IMR-90 (cell line): ENCODE measurements at regions not wholly inside any gene's neighbourhood (a gene's known extent, or its start where the extent isn't known, plus 50 kb on each side); places are given as distances from the start of the nearest gene placed in this dataset.

ENCODE experiments used
- ATAC-seq: fragments of 200-7000 bp; cut with Tn5 transposase; 2 replicates; pipeline ENCODE4 v1.9.1; 2020; ENCODE audit warnings: low read depth, mild to moderate bottlenecking, moderate library complexity
- BruUV-seq: library from RNA; stranded (reverse); fragments of 400-500 nt; replicated peaks from 2 replicates; lab custom pipeline; 2021; lab: Mats Ljungman, UMichigan
- CTCF ChIA-PET: fragments of 300-600 bp; formaldehyde crosslinking; extraction: SDS; loops from one replicate; lab custom pipeline; 2021; ENCODE audit warnings: antibody characterized with exemption; lab: Yijun Ruan, JAX
- POLR2A ChIA-PET: fragments of 300-600 bp; sonication (Branson Sonifier 250); formaldehyde crosslinking; loops from one replicate; lab custom pipeline; 2022; ENCODE audit warnings: antibody characterized with exemption; ENCODE audit not compliant: unreplicated experiment; lab: Charles Lee
- DNase-seq: peaks from one replicate; pipeline ENCODE4 v3.0.0; 2013
- H2AFZ ChIP-seq: replicated peaks from 2 replicates; pipeline ENCODE3; 2013; ENCODE audit warnings: low read length, mild to moderate bottlenecking; ENCODE audit not compliant: poor library complexity
- H2AK5ac ChIP-seq: 2 replicates; pipeline ENCODE4 v1.6.1; 2013; ENCODE audit warnings: low read depth, low read length, inconsistent platforms
- H2AK9ac ChIP-seq: replicated peaks from 2 replicates; pipeline ENCODE3; 2013; ENCODE audit warnings: mild to moderate bottlenecking, low read depth, low read length, moderate library complexity; ENCODE audit not compliant: poor library complexity
- H2BK120ac ChIP-seq: 2 replicates; pipeline ENCODE4 v1.6.1; 2013; ENCODE audit warnings: low read depth, low read length, inconsistent platforms
- H2BK15ac ChIP-seq: 3 replicates; pipeline ENCODE4 v1.6.1; 2013; ENCODE audit warnings: low read depth, low read length, inconsistent platforms
- H2BK20ac ChIP-seq: 2 replicates; pipeline ENCODE4 v1.6.1; 2013; ENCODE audit warnings: low read depth, mild to moderate bottlenecking, inconsistent platforms, low read length, moderate library complexity
- H2BK5ac ChIP-seq: 2 replicates; pipeline ENCODE4 v1.6.1; 2013; ENCODE audit warnings: mild to moderate bottlenecking, low read depth, low read length, inconsistent platforms; ENCODE audit not compliant: poor library complexity, severe bottlenecking
- H3K14ac ChIP-seq: replicated peaks from 2 replicates; pipeline ENCODE4 v1.6.1; 2013; ENCODE audit warnings: low read depth, low read length, inconsistent platforms
- H3K18ac ChIP-seq: 2 replicates; pipeline ENCODE4 v1.6.1; 2013; ENCODE audit warnings: low read depth, low read length, control low read depth
- H3K23ac ChIP-seq: 2 replicates; pipeline ENCODE4 v1.6.1; 2013; ENCODE audit warnings: low read depth, low read length, inconsistent platforms
- H3K27ac ChIP-seq: 2 replicates; pipeline ENCODE4 v1.5.1; 2013; ENCODE audit warnings: mild to moderate bottlenecking, control low read depth, low read length; ENCODE audit not compliant: insufficient read depth
- H3K27me3 ChIP-seq: 2 replicates; pipeline ENCODE4 v1.6.1; 2013; ENCODE audit warnings: low read length; ENCODE audit not compliant: control insufficient read depth, insufficient read depth
- H3K36me3 ChIP-seq: 2 replicates; pipeline ENCODE4 v1.6.1; 2013; ENCODE audit warnings: low read length, mixed read lengths; ENCODE audit not compliant: control insufficient read depth, insufficient read depth
- H3K4ac ChIP-seq: 2 replicates; pipeline ENCODE4 v1.6.1; 2013; ENCODE audit warnings: low read depth, low read length, inconsistent platforms
- H3K4me1 ChIP-seq: 2 replicates; pipeline ENCODE4 v1.6.1; 2013; ENCODE audit warnings: low read length, mixed read lengths; ENCODE audit not compliant: control insufficient read depth, insufficient read depth
- H3K4me2 ChIP-seq: 2 replicates; pipeline ENCODE4 v1.6.1; 2013; ENCODE audit warnings: low read depth, mild to moderate bottlenecking, control low read depth, low read length, moderate library complexity
- H3K4me3 ChIP-seq: 2 replicates; pipeline ENCODE4 v1.5.1; 2013; ENCODE audit warnings: low read depth, mild to moderate bottlenecking, control low read depth, low read length, moderate library complexity; ENCODE audit not compliant: insufficient read depth
- H3K56ac ChIP-seq: 2 replicates; pipeline ENCODE4 v1.6.1; 2013; ENCODE audit warnings: low read length, inconsistent platforms; ENCODE audit not compliant: insufficient read depth; ENCODE audit errors: extremely low read depth
- H3K79me1 ChIP-seq, 2 experiments: 2 replicates each; pipeline ENCODE4 v1.6.1; 2013; ENCODE audit warnings: low read length in 2 of 2, inconsistent platforms in 1 of 2, low read depth in 1 of 2
- H3K9ac ChIP-seq: 2 replicates; pipeline ENCODE4 v1.6.1; 2013; ENCODE audit warnings: low read depth, low read length, control low read depth
- H3K9me1 ChIP-seq: 2 replicates; pipeline ENCODE4 v1.6.1; 2013; ENCODE audit warnings: low read length, inconsistent platforms; ENCODE audit not compliant: insufficient read depth
- H3K9me3 ChIP-seq: 2 replicates; pipeline ENCODE4 v1.6.1; 2013; ENCODE audit warnings: low read length; ENCODE audit not compliant: control insufficient read depth, insufficient read depth
- H4K20me1 ChIP-seq: 2 replicates; pipeline ENCODE4 v1.6.1; 2013; ENCODE audit warnings: low read length, inconsistent platforms; ENCODE audit not compliant: insufficient read depth
- H4K5ac ChIP-seq: 2 replicates; pipeline ENCODE4 v1.6.1; 2013; ENCODE audit warnings: mild to moderate bottlenecking, low read depth, low read length, control low read depth
- H4K8ac ChIP-seq, 2 experiments: 2 replicates each; pipeline ENCODE4 v1.6.1; 2013; ENCODE audit warnings: low read depth in 2 of 2, low read length in 2 of 2, control low read depth in 1 of 2, inconsistent platforms in 1 of 2
- H4K91ac ChIP-seq: 2 replicates; pipeline ENCODE4 v1.6.1; 2013; ENCODE audit warnings: low read depth, low read length, inconsistent platforms; ENCODE audit not compliant: insufficient read depth
- BHLHE40 ChIP-seq: fragments of 150-350 bp; IDR thresholded peaks from 2 replicates; pipeline ENCODE4 v1.6.1; 2016; ENCODE audit warnings: mild to moderate bottlenecking, low read depth, low read length
- CEBPB ChIP-seq: IDR thresholded peaks from 2 replicates; pipeline ENCODE4 v1.6.1; 2012; ENCODE audit warnings: low read depth, low read length, improper control_type of control experiment
- ELK1 ChIP-seq: fragments of 150-350 bp; IDR thresholded peaks from 2 replicates; pipeline ENCODE4 v1.6.1; 2016; ENCODE audit warnings: low read depth, mild to moderate bottlenecking, low read length, moderate library complexity, borderline replicate concordance
- FOS ChIP-seq: fragments of 150-350 bp; IDR thresholded peaks from 2 replicates; pipeline ENCODE4 v1.6.1; 2016; ENCODE audit warnings: low read depth, low read length
- MAFK ChIP-seq: IDR thresholded peaks from 2 replicates; pipeline ENCODE4 v1.6.1; 2012; ENCODE audit warnings: low read depth, low read length, improper control_type of control experiment
- MAZ ChIP-seq: IDR thresholded peaks from 2 replicates; pipeline ENCODE4 v1.6.1; 2012; ENCODE audit warnings: low read depth, mild to moderate bottlenecking, low read length, improper control_type of control experiment, moderate library complexity, borderline replicate concordance
- NFE2L2 ChIP-seq: fragments of 150-350 bp; IDR thresholded peaks from 2 replicates; pipeline ENCODE4 v1.6.1; 2016; ENCODE audit warnings: low read depth, mild to moderate bottlenecking, low read length
- POLR2A ChIP-seq: IDR thresholded peaks from 2 replicates; pipeline ENCODE4 v1.6.1; 2012; ENCODE audit warnings: mild to moderate bottlenecking, low read depth, low read length
- RAD21 ChIP-seq: IDR thresholded peaks from 2 replicates; pipeline ENCODE4 v1.6.1; 2012; ENCODE audit warnings: low read length, improper control_type of control experiment
- RCOR1 ChIP-seq: IDR thresholded peaks from 2 replicates; pipeline ENCODE4 v1.6.1; 2012; ENCODE audit warnings: mild to moderate bottlenecking, low read length, improper control_type of control experiment; ENCODE audit not compliant: insufficient replicate concordance
- RFX5 ChIP-seq: IDR thresholded peaks from 2 replicates; pipeline ENCODE4 v1.8.0; 2012; ENCODE audit warnings: low read depth, mild to moderate bottlenecking, low read length, moderate library complexity
- SMC3 ChIP-seq: fragments of 150-350 bp; IDR thresholded peaks from 2 replicates; pipeline ENCODE4 v1.6.1; 2016; ENCODE audit warnings: low read depth, mild to moderate bottlenecking, antibody characterized with exemption, low read length, moderate library complexity
- WGBS, 2 experiments: methylation state at CpG; one replicate each; pipeline versions ENCODE4 v1.1.5 to v1.1.7; 2013; ENCODE audit warnings: missing lambda C conversion rate in 2 of 2; ENCODE audit not compliant: insufficient read length in 1 of 2; ENCODE audit errors: extremely low coverage in 2 of 2; 5-methylcytosine and 5-hydroxymethylcytosine counted together
- dilution Hi-C: fragments of 300-500 bp; cut with HindIII; formaldehyde crosslinking; loops from one replicate; pipeline ENCODE4 v1.14.3; 2018; ENCODE audit warnings: low sequenced_read_pairs; ENCODE audit not compliant: unreplicated experiment
- in situ Hi-C: fragments of 300-500 bp; cut with MboI; formaldehyde crosslinking; loops from 3 replicates; pipeline ENCODE4 v1.14.3; 2019; ENCODE audit warnings: low sequenced_read_pairs, inconsistent platforms, mixed read lengths
- intact Hi-C: fragments of 100-400 bp; cut with micrococcal nuclease; formaldehyde crosslinking; loops from 2 replicates; pipeline ENCODE4 v1.10.0; 2022
- TF ChIP-seq, protein P1 (sequence below): fragments of 150-350 bp; IDR thresholded peaks from 2 replicates; pipeline ENCODE4 v1.6.1; 2017; ENCODE audit warnings: mild to moderate bottlenecking, antibody characterized with exemption, low read length, low read depth

GRCh38 chr11:70710601-70711000 lies 312.3 kb downstream of the CTTN start:
- Histone ChIP-seq H3K9me1 (no peaks in the 10 kb centered on the region), H4K91ac (no peak overlapping the region), H3K23ac (no peak overlapping the region), H4K20me1 (peaks cover 4% of the 10 kb centered on the region; the same call in 1 of the 2 replicates), H3K4me1 (no peaks in the 10 kb centered on the region), H3K18ac (no peak overlapping the region), H2AK5ac (no peak overlapping the region), H3K9me3 (no peaks in the 10 kb centered on the region; the same call in 1 of the 2 replicates), H3K9ac (no peak overlapping the region), H2BK120ac (no peak overlapping the region), H2AFZ (no peak overlapping the region), H3K4me3 (no peak overlapping the region), H2BK15ac (no peak overlapping the region), H3K79me1 (no peaks in the 10 kb centered on the region), H3K27me3 (peaks cover 4% of the 10 kb centered on the region; the same call in 1 of the 2 replicates), H4K5ac (no peak overlapping the region), H4K8ac (no peak overlapping the region), H3K4ac (no peak overlapping the region), H2BK5ac (no peak overlapping the region), H3K4me2 (no peak overlapping the region), H3K27ac (no peak overlapping the region), H3K56ac (no peak overlapping the region), H2BK20ac (no peak overlapping the region), H3K36me3 (no peaks in the 10 kb centered on the region), H3K14ac (no peak overlapping the region), H2AK9ac (no peak overlapping the region)
- CTCF ChIA-PET: no interaction called here
- in situ Hi-C loops: no loop called here
- POLR2A ChIA-PET: interaction anchor here (0.6 kb wide), 1 partner anchor 20 kb away, joined by 3 read pairs; no protein-coding TSS in a partner anchor
- no CpG with 5 or more reads among the region's 9 CpGs for WGBS, 2 experiments
- dilution Hi-C loops: no loop called here
- TF ChIP-seq RCOR1: no peak
- no peak for TF ChIP-seq BHLHE40
- TF ChIP-seq MAFK: no peak
- no peak for TF ChIP-seq NFE2L2
- no peak for TF ChIP-seq RAD21
- TF ChIP-seq CEBPB: no peak
- no peak for TF ChIP-seq SMC3
- TF ChIP-seq POLR2A: no peak
- no peak for TF ChIP-seq RFX5
- TF ChIP-seq, protein P1, sequence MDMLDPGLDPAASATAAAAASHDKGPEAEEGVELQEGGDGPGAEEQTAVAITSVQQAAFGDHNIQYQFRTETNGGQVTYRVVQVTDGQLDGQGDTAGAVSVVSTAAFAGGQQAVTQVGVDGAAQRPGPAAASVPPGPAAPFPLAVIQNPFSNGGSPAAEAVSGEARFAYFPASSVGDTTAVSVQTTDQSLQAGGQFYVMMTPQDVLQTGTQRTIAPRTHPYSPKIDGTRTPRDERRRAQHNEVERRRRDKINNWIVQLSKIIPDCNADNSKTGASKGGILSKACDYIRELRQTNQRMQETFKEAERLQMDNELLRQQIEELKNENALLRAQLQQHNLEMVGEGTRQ: no peak
- no peak for TF ChIP-seq FOS
- TF ChIP-seq ELK1: no peak
- no peak for TF ChIP-seq MAZ
- no peak for DNase-seq
- no peak for ATAC-seq
- intact Hi-C loops: no loop called here
- no TSS peak for BruUV-seq
